IPS-NIHi7 (cell line): ENCODE measurements at regions not wholly inside any gene's neighbourhood (a gene's known extent, or its start where the extent isn't known, plus 50 kb on each side); places are given as distances from the start of the nearest gene placed in this dataset.
"Not testable (repeated sequence)": the region's sequence is repeated elsewhere in the genome, so short reads cannot be mapped to it uniquely, and the experiment has no call there.

Experiments
- DNase-seq: peaks from one replicate; pipeline ENCODE4 v3.0.0; 2012; ENCODE audit warnings: mixed read lengths; ENCODE audit errors: extremely low spot score

- no peak for DNase-seq
Measured at GRCh38 chr13:104584481-104584880, 1518.3 kb upstream of the SLC10A2 start.

- no peak for DNase-seq
Measured at GRCh38 chr13:104580931-104581330, 1514.7 kb upstream of the SLC10A2 start.

GRCh38 chr13:104577071-104577815, 1511.0 kb upstream of the SLC10A2 start:
- DNase-seq = no peak

- no peak for DNase-seq
Measured at GRCh38 chr13:104571893-104572229, 1505.6 kb upstream of the SLC10A2 start.

GRCh38 chr13:104571161-104571892, 1505.1 kb upstream of the SLC10A2 start:
- DNase-seq = peak; percentile 56

GRCh38 chr13:104567114-104567513, 1500.9 kb upstream of the SLC10A2 start:
- DNase-seq = no peak

GRCh38 chr13:104565888-104566287, 1499.7 kb upstream of the SLC10A2 start:
- no peak for DNase-seq

GRCh38 chr13:104553896-104554295, 1487.7 kb upstream of the SLC10A2 start:
- no peak for DNase-seq

GRCh38 chr13:104553186-104553585, 1487.0 kb upstream of the SLC10A2 start:
- no peak for DNase-seq

GRCh38 chr13:104534847-104535246, 1468.6 kb upstream of the SLC10A2 start:
- DNase-seq = peak; percentile 40

GRCh38 chr13:104532132-104532531, 1465.9 kb upstream of the SLC10A2 start:
- DNase-seq = no peak

- DNase-seq = no peak
Measured at GRCh38 chr13:104530741-104531140, 1464.5 kb upstream of the SLC10A2 start.

GRCh38 chr13:104526561-104526960, 1460.3 kb upstream of the SLC10A2 start:
- no peak for DNase-seq

GRCh38 chr13:104525467-104525866, 1459.2 kb upstream of the SLC10A2 start:
- DNase-seq = no peak

- no peak for DNase-seq
Measured at GRCh38 chr13:104522235-104523072, 1456.2 kb upstream of the SLC10A2 start.

GRCh38 chr13:104510422-104510821, 1444.2 kb upstream of the SLC10A2 start:
- no peak for DNase-seq

- not testable (repeated sequence) for DNase-seq
Measured at GRCh38 chr13:104493502-104493901, 1427.3 kb upstream of the SLC10A2 start.

- DNase-seq = no peak
Measured at GRCh38 chr13:104491916-104492315, 1425.7 kb upstream of the SLC10A2 start.

GRCh38 chr13:104487006-104487405, 1420.8 kb upstream of the SLC10A2 start:
- DNase-seq = no peak

GRCh38 chr13:104485571-104485970, 1419.4 kb upstream of the SLC10A2 start:
- DNase-seq = no peak

GRCh38 chr13:104483631-104484030, 1417.4 kb upstream of the SLC10A2 start:
- no peak for DNase-seq

GRCh38 chr13:104477261-104477660, 1411.0 kb upstream of the SLC10A2 start:
- DNase-seq = no peak
